Superior temporal gyrus (tissue), 1 donor: ENCODE measurements at regions not wholly inside any gene's neighbourhood (a gene's known extent, or its start where the extent isn't known, plus 50 kb on each side); places are given as distances from the start of the nearest gene placed in this dataset.
"Not testable (repeated sequence)": the region's sequence is repeated elsewhere in the genome, so short reads cannot be mapped to it uniquely, and the experiment has no call there.

Experiments
- DNase-seq: peaks from one replicate; pipeline ENCODE4 v3.0.0-alpha.2; 2016; ENCODE audit errors: extremely low spot score

DNA sequence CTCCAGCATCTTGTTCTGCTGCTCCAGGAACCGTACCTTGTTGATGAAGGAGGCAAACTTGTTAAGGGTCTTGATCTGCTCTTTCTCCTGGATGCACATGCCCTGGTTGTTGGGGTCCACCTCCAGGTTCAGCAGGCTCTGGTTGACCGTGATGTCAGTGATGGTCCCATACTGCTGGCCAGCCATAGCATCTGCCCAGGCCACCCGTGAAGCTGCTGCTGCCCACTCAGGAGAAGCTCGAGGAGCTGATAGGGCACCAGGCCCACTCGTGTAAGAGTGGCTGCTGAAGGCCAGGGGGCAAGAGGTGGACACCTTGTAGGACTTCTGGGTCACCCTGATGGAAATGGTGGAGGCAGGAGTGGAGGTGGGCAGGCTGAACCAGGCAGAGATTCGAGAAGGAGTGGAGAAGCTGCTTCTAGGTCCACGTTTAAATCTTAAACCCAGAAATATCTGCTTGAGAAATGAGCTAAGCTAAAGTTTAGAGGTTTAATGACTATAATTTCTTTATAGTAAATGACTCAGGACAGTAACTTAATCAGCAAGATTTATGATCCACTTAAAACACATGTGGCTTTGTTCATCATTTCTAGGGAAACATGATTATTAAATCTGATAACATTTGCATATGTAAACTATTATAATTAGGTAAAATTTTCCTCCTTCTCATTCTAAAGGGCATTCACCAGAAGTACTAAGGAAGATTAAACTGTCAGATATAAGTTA, 358.7 kb upstream of the SETBP1 start:
- DNase-seq = no peak

DNA sequence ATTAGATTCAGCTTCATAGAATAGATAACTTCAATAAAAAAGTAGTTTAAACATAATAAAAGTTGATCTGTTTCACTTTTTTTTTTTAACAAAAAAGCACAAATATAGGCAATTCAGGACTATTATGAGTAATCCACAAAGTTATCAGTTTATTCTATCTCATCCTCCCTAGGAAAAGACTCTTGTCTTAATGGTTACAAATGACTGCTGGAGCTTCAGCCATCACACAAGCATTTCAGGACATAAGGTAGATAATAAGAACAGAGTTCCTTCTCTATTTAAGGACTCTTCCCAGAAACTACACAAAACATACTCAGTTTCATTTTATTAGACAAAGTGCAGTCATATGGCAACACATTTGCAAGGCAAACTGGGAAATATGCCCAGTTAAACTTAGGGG, 357.6 kb upstream of the SETBP1 start:
- no peak for DNase-seq

DNA sequence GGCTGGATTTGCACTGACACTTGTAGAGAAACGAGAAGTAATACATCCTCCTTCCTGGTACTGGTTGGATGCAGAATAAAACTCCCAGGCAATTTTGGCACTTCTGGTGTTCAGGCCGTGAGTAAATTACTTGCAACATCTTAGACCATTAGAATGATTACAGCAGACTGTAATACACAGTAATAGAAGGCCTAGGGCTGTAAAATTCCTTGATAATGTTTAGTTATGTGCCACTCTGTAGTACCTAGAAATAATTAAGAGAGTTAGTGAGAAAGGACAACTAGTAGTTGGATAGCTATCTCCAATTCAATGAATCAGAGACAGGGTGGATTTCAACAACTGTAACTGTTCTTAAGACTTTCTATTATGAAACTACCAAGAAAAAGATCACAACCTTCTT, 356.3 kb upstream of the SETBP1 start:
- DNase-seq = no peak

DNA sequence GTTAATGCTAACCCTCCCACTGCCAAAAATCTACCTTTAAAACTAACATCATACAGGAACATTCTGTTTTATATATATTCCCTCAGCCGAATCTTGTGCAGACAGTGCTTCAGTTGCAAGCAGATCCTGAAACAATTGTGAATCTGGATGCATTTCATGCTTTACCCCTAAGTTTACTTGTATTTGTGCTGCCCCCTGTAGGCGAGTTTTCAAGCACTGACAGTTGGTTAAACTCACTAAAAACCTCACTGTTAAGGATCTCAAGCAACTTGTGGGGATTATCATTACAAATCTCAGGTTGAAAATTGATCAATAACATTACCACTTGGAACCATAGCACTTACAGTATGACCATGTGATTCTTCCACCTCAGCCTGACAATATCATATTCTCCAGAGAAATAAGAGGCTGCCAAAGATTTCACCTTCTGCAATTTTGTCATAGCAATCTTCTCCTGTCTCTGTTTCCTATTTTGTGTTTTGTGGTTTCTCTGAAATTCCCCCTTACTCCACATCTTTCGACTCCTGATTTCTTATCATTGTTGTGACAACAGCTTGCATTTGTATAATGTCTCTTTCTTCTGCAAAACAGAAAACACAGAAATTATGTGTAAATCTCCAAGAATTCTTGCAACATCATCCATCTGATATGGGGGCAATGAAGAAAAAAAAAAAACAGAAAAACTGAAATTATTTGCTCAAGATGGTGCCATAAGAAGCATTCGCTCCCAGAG, 354.6 kb upstream of the SETBP1 start:
- DNase-seq = peak; percentile 55

DNA sequence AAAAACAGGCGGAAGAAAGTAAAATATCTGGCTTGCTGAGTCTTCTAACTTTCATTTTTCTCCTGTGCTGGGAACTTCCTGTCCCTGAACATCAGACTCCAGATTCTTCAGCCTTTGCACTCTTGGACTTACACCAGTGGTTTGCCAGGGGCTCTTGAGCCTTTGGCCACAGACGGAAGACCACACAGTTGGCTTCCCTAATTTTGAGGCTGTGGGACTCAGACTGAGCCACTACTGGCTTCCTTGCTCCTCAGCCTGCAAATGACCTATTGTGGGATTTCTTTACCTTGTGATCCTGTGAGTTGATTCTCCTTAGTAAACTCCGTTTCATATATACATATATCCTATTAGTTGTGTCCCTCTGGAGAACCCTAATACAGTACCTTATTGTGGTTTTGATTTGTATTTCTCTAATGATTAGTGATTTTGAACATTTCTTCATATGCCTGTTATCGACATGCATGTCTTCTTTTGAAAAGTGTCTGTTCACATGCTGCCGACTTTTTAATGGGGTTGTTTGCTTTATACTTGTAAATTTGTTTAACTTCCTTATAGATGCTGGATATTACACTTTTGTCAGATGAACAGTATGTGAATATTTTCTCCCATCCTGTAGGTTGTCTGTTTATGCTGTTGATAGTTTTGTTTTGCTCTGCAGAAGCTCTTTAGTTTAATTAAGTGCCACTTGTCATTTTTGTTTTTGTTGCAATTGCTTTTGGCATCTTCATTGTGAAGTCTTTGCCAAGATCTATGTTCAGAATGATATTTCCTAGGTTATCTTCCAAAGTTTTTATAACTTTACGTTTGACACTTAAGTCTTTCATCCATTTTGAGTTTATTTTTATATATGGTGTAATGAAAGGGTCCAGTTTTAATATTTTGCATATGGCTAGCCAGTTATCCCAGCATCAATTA, 348.8 kb upstream of the SETBP1 start:
- DNase-seq = no peak

DNA sequence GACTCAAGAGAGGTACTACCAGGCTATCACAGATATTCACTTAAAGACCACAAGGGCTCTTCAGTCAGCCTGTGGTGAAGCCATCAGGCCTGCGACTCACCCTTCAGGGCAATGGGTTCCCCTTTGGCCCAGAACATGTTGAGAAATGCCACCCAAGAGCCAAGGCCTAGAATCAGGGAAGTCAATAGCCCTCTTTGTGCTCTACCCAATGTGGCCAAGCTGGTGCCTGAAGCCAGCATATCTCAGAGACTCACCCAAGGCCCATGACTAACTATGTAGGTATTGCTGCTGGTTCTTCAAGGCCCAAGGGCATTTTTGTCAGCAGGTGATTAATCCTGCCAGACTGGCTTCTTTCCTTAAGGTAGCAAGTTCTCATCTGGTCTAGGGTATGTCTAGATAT, 338.9 kb upstream of the SETBP1 start:
- DNase-seq = no peak

DNA sequence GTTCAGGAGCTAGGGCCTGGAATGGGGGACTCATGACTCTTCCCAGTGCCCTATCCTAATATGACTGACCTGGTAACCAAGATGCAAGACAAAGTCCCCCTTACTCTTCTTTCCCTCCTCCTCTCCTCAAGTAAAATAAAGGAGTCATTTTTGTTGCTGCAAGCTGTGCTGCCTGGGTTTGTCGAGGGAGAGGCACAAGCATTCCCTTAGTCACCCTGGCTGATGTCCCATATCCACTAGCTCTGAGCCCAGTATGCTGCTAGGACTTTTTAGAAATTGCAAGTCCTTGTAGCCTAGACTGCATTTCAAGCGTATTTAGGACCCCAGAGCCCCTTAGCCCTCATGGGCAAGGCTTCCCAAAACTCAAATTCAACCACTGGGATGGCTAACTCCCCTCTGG, 338.5 kb upstream of the SETBP1 start:
- DNase-seq = no peak

DNA sequence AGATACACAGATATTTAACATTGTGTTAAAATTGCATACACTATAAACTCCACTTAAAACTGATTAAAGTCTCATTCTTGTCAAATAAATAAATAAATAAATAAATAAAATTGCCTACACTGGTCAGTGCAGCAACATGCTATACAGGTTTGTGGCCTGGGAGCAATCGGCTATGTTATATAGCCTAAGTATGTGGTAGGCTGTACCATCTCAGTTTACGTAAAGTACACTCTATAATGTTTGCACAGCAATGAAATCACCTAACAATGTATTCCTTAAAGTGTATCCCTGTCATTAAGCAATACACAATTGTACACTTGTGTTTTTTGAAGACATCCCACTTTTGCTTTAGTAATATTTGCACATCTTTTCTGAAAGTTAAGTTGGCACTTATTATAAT, 337.7 kb upstream of the SETBP1 start:
- DNase-seq = no peak

DNA sequence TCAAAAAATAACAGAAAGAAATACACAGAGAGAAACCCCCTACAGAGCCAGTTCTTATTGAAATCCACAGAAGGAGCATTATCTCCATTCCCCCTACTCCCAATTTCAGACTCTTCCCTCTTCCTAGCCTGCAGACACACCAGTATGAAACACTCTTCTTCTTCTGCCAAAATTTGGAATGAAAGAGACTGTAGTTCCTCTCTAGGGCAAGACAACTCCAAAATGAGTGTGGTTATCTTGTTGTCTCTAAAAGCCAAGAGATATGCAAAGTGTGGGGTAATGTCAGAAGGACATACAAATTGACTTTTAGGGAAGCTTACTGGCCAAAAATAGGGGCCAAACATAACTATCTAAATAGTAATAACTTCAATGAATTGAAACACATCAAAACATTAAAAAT, 337.1 kb upstream of the SETBP1 start:
- DNase-seq = no peak

DNA sequence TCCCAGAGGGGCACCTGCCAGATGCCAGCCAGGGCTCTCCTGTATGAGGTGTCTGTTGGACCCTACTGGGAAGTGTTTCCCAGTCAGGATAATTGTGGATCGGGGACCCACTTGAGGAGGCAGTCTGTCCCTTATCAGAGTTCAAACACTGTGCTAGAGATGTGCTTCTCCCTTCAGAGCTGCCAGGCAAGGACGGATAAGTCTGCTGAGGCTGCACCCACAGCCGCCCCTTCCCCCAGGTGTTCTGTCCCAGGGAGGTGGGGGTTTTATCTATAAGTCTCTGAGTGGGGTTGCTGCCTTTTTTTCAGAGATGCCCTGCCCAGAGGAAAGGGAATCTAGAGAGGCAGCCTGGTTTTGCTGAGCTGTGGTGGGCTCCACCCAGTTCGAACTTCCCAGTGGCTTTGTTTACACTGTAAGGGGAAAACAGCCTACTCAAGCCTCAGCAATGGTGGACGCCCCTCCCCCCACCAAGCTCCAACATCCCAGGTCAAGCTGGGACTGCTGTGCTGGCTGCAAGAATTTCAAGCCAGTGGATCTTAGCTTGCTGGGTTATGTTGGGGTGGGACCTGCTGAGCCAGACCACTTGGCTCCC, 324.0 kb upstream of the SETBP1 start:
- no peak for DNase-seq

DNA sequence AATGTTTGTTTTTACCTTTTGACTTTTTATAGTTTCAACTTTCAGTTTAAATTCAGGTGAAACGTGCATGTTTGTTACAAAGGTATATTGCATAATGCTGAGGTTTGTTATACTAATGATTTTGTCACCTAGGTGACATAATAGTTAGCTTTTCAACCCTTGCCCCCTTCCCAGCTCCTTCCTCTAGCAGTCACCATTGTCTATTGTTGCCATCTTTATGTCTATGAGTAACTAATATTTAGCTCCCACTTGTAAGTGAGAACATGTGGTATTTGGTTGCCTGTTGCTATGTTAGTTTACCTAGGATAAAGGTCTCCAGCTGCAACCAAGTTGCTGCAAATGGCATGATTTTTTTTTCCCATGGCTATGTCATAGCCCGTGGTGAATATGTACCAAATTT, 322.3 kb upstream of the SETBP1 start:
- DNase-seq = no peak

DNA sequence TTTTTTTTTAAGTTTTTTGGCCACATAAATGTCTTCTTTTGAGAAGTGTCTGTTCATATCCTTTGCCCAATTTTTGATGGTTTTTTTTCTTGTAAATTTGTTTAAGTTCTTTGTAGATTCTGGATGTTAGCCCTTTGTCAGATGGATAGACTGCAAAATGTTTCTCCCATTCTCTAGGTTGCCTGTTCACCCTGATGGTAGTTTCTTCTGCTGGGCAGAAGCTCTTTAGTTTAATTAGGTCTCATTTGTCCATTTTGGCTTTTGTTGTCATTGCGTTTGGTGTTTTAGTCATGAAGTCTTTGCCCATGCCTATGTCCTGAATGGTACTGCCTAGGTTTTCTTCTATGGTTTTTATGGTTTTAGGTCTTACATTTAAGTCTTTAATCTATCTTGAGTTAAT, 320.9 kb upstream of the SETBP1 start:
- DNase-seq = not testable (repeated sequence)

DNA sequence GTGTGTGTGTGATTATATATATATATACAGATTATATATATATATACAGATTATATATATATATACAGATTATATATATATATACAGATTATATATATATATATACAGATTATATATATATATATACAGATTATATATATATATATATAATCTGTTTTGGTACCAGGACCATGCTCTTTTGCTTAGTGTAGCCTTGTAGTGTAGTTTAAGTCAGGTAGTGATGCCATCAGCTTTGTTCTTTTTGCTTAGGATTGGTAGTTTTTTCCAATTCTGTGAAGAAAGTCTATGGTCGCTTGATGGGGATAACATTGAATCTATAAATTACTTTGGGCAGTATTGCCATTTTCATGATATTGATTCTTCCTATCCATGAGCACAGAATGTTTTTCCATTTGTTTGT, 318.5 kb upstream of the SETBP1 start:
- DNase-seq = not testable (repeated sequence)

DNA sequence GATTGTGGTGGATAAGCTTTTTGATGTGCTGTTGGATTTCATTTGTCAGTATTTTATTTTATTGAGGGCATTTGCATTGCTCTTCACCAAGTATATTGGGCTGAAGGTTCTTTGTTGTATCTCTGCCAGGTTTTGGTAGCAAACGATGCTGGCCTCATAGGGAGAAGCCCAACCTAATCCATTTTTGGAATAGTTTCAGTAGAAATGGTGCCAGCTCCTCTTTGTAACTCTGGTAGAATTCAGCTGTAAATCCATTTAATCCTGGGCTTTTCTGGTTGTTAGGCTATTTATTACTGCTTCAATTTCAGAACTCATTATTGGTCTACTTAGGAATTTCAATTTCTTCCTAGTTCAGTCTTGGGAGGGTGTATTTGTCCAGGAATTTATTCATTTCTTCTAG, 309.8 kb upstream of the SETBP1 start:
- no peak for DNase-seq

DNA sequence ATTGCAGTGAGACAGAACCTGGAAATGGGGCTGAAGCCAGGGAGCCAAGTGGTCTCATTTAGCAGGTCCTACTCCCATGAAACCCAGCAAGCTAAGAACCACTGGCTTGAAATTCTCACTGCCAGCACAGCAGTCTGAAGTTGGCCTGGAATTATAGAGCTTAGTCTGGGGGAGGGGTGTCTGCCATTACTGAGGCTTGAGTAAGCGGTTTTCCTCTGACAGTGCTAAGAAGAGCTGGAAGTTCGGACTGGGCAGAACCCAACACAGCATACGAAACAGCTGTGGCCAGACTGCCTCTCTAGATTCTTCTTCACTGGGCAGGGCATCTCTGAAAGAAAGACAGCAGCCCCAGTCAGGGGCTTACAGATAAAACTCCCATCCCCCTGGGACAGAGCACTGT, 305.7 kb upstream of the SETBP1 start:
- DNase-seq = no peak

DNA sequence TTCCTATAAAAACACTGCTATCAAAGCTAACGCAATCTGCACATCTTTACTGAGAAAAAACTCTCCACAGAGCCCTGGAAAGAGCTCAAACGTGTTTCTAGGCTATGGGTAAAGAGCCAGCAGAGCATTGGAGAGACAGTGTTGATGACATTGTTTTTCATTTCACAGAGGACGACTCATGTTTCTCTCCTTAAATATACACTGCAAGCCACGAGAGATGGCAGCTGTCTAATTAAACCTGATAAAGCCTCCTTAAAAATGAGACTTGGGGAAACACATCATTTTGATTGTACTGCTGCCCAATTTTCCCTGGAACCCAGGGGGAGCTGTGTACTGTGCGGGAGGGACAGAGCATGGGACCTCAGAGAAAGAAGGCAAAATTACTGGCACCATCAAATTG, 294.3 kb upstream of the SETBP1 start:
- DNase-seq = no peak

DNA sequence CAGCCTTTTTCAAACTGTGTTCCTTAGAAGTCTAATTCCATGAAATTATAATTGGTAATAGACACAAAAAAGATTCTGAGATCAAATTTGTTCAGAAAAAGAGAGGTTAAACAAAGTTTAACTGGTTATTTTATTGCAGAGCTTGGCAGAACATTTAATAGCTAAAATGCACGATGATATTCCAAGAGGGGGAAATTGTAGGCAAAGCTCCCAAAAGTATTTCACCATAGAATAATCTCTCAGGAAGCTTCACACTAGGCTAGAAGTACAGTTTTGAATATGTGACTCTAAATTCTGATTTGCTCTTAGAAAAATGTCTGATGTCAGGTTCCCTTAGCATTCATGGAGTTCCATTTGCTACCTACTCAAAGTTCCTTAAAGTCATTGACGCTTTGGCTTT, 292.4 kb upstream of the SETBP1 start:
- DNase-seq = no peak

DNA sequence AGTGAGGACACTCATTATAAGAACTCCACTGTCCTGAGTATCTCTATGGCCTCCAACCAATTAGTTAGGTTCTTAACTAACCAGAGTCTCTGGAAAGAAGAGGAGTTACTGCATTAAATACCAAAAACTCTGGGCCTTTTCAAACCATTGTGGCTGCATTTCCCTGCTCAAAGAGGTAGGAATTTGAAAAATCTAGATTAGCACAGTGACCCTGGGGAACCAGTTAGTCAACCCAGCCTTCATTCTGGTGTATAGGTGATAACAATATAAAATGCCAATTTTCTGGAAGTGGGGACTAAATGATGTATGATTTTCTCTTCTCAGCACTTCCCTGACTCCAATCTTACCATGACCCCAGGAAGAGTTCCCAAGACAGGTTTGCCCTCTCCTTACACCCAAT, 287.8 kb upstream of the SETBP1 start:
- no peak for DNase-seq

DNA sequence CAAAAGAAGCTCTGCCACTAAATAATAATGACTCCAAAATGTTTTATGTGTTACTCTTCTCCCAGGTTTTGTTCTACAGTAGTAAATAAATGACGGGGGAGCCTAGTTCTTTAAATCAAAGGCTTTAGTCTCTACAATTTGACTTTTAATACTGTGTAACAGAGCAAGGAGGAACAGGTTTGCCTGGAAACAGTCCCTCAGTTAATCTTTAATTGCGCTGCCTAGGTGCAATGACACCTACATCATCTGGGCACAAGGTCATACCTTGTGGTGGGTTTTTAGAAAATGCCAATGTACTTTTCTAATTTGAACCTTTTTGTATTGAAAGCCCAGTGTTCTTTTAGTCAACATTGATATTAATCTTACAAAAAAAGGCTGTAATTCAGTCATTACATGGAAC, 287.3 kb upstream of the SETBP1 start:
- no peak for DNase-seq

DNA sequence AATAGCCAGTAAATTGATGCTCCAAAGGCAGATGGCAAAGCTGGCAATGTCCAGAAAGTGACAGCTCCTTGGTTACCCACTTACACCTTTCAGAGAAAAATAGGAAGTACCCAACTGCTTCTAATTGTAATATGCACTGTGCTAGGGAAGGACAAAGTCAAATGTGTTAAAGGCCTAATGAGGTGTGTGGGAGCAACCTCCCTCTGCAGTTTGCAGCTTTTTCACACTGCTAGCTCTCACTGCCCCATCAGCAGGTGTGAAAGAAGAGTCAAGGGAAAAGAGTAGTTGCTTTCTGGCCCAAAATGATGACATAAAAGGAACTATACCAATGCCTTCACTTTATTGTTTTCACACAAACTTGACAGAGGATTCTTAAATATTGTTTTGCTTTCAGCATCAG, 284.1 kb upstream of the SETBP1 start:
- DNase-seq = no peak

DNA sequence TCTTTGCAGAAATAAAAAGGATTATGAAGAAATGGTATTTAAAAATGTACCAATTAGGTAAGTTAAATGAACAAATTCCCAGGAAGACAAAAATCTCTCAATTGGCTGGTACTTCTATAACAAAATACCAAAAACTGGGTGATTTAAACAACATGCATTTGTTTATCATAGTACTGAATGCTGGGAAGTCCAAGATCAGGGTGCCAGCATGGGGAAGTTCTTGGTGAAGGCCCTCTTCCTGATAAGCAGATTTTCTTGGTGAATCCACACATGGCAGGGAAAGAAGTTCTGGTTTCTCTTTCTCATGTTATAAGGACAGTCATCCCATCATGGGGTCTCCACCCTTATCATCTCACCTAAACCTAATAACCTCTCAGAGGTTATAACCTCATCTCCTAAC, 271.6 kb upstream of the SETBP1 start:
- no peak for DNase-seq

DNA sequence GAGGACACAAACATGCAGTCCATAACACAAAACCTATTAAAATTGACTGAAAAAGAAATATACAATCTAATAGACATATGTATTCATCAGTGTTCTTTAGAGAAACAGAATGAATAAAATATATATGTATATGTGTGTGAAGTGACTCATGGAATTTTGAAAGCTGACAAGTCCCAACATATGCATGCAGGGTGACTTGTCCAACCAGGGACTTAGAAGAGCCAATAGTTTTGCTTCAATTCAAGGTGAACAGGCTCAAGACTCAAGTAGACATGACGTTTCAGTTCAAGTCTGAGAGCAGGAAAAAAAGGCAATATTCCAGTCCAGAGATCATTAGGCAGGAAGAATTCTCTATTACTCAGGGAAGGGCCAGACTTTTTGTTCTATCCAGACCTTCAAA, 271.2 kb upstream of the SETBP1 start:
- DNase-seq = no peak
